Thoracic aorta (tissue), 2 donors: ENCODE measurements at regions not wholly inside any gene's neighbourhood (a gene's known extent, or its start where the extent isn't known, plus 50 kb on each side); places are given as distances from the start of the nearest gene placed in this dataset.
"Not testable (repeated sequence)": the region's sequence is repeated elsewhere in the genome, so short reads cannot be mapped to it uniquely, and the experiment has no call there.

Experiments
- ATAC-seq: fragments of 150-250 bp; one replicate; pipeline ENCODE4 v1.8.0; 2017; ENCODE audit warnings: low read depth; ENCODE audit not compliant: insufficient number of reproducible peaks, low FRiP score
- DNase-seq: peaks from one replicate; pipeline ENCODE4 v3.0.0-alpha.2; 2020; ENCODE audit warnings: low spot score
- H3K27ac ChIP-seq, 2 donors: fragments of 200-600 bp; sonication (generic); 1 replicate in 1 of 2; 2 replicates in 1 of 2; pipeline ENCODE4 v1.5.1; 2016; ENCODE audit warnings: mild to moderate bottlenecking in 2 of 2, moderate library complexity in 2 of 2
- H3K27me3 ChIP-seq: fragments of 200-600 bp; sonication (generic); replicated peaks from 2 replicates; pipeline ENCODE4 v1.6.0; 2016; ENCODE audit warnings: mild to moderate bottlenecking; ENCODE audit not compliant: insufficient read depth
- H3K36me3 ChIP-seq: fragments of 200-600 bp; sonication (generic); one replicate; pipeline ENCODE4 v1.5.1; 2016
- H3K4me1 ChIP-seq, 2 donors: fragments of 200-600 bp; sonication (generic); 1 replicate in 1 of 2; 2 replicates in 1 of 2; pipeline versions ENCODE4 v1.5.1 to v1.6.0; 2016; ENCODE audit warnings: low read depth in 2 of 2, mild to moderate bottlenecking in 1 of 2; ENCODE audit not compliant: control insufficient read depth in 1 of 2
- H3K4me3 ChIP-seq: fragments of 200-600 bp; sonication (generic); 2 replicates; pipeline ENCODE4 v1.5.1; 2016; ENCODE audit warnings: mild to moderate bottlenecking
- H3K9me3 ChIP-seq: fragments of 200-600 bp; sonication (generic); 2 replicates; pipeline ENCODE4 v1.5.1; 2016
- CTCF ChIP-seq: fragments of 200-600 bp; sonication (generic); IDR thresholded peaks from one replicate; pipeline ENCODE4 v1.5.1; 2019; ENCODE audit warnings: antibody characterized with exemption

DNA sequence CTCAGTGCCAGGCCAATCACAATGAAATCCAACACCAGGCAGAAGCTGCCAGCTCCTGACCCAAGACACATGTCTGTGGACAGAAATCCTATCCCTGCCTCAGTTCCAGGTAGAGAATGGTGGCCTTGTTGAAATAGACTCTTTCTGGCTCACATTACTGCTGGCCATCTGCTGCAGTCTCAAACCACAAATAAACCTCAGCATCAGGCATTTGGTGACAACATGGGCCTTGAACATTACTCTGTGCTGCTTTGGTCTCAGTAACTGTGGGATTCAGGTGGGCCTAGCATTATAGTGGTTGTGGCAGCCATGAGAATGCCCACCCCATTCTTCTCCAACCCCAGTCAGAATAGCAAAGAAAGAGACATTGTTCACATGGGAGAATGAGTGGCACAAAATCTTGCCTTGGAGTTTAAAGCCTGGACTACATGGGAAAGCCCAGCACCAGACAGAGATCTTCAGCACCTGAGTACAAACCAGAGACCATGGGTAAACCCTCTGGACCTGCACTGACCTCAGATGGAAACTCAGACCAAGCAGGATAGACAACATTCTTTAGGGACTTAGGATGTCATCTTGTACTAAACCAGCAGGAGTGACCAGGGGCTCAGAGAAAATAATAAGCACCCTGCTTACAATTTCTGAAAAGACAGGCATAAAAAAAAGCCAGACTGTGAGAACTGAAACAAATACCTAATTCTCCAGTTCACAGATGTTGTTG is 50.4 kb upstream of the TRAM1L1 start:
- H3K4me3 ChIP-seq = no peak overlapping the region
- ATAC-seq = no peak
- no peaks in the 10 kb centered on the region for H3K9me3 ChIP-seq
- no peaks in the 10 kb centered on the region for H3K27me3 ChIP-seq
- peaks cover 0 to 5% of the 10 kb centered on the region in 2 donors for H3K4me1 ChIP-seq
- TF ChIP-seq CTCF = no peak
- H3K36me3 ChIP-seq = no peaks in the 10 kb centered on the region
- H3K27ac ChIP-seq = no peak overlapping the region
- DNase-seq = no peak

DNA sequence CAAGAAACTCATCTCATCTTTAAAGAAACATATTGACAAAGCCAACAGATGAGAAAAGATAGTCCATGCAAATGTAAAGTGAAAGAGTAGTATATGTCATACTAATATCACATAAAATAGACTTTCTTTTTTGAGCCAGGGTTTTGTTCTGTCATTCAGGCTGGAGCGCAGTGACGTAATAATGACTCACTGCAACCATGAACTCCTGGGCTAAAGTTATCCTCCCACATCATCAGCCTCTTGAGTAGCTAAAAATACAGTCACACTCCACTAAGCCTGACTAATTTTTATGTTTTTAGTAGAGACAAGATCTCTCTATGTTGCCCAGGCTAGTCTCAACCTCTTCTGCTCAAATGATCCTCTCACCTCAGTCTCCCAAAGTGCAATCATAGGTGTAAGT is 51.8 kb upstream of the TRAM1L1 start:
- Histone ChIP-seq H3K27ac (no peak overlapping the region), H3K36me3 (no peaks in the 10 kb centered on the region), H3K4me3 (no peak overlapping the region), H3K4me1 (peaks cover 0 to 5% of the 10 kb centered on the region in 2 donors), H3K27me3 (no peaks in the 10 kb centered on the region), H3K9me3 (no peaks in the 10 kb centered on the region)
- no peak for TF ChIP-seq CTCF
- ATAC-seq (no peak), DNase-seq (no peak)

DNA sequence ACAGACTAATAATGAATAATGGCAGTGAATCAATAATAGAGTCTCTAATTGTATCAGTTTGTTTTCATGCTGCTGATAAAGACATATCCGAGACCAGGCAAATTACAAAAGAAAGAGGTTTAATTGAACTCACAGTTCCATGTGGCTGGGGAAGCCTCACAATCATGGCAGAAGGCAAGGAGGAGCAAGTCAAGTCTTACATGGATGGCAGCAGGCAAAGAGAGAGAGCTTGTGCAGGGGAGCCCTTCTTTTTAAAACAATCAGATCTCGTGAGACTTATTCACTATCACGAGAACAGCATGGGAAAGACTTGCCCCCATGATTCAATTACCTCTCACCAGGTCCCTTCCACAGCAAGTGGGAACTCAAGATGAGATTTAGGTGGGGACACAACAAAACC is 53.4 kb upstream of the TRAM1L1 start:
- H3K27ac ChIP-seq, H3K36me3 ChIP-seq, H3K4me3 ChIP-seq, H3K9me3 ChIP-seq, H3K4me1 ChIP-seq, ATAC-seq, DNase-seq, H3K27me3 ChIP-seq: not testable (repeated sequence)

DNA sequence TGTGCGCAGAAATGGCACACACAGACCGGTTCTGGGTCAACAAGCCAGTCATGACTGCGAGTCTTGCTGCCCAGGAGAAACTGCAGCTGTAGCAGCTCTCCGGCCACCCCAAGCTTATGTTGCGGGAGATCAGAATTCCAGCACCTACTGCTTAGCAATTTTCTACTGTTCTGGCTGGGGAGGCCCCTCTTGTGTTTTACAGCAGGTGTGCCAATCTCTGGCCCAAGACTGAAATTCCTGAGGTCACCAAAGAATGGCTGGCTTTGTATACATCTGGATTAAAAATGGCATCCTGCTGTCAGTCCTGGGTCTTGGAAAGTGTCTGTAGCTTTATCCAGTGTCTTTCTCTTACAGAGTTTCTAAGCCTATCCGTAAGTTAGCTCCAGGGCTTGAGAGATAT is 68.9 kb upstream of the TRAM1L1 start:
- Histone ChIP-seq H3K4me1 (no peaks in the 10 kb centered on the region), H3K27ac (no peak overlapping the region), H3K9me3 (no peaks in the 10 kb centered on the region), H3K4me3 (no peak overlapping the region), H3K27me3 (no peaks in the 10 kb centered on the region), H3K36me3 (no peaks in the 10 kb centered on the region)
- DNase-seq (no peak), ATAC-seq (no peak)
- TF ChIP-seq CTCF = no peak

- Histone ChIP-seq H3K9me3 (no peaks in the 10 kb centered on the region), H3K4me3 (no peak overlapping the region), H3K27me3 (no peaks in the 10 kb centered on the region), H3K36me3 (no peaks in the 10 kb centered on the region), H3K27ac (no peak overlapping the region), H3K4me1 (no peaks in the 10 kb centered on the region)
- TF ChIP-seq CTCF = no peak
- DNase-seq (no peak), ATAC-seq (no peak)
Measured at GRCh38 chr4:117156806-117157205, 71.4 kb upstream of the TRAM1L1 start.

- no peaks in the 10 kb centered on the region for H3K36me3 ChIP-seq
- no peak overlapping the region for H3K27ac ChIP-seq
- H3K9me3 ChIP-seq = no peaks in the 10 kb centered on the region
- no peak overlapping the region for H3K4me3 ChIP-seq
- ATAC-seq = no peak
- H3K4me1 ChIP-seq = no peaks in the 10 kb centered on the region
- TF ChIP-seq CTCF = no peak
- H3K27me3 ChIP-seq = no peaks in the 10 kb centered on the region
- no peak for DNase-seq
Measured at GRCh38 chr4:117157360-117157759, 72.0 kb upstream of the TRAM1L1 start.
